Lung microvascular endothelial cell (primary cell): ENCODE measurements at regions not wholly inside any gene's neighbourhood (a gene's known extent, or its start where the extent isn't known, plus 50 kb on each side); places are given as distances from the start of the nearest gene placed in this dataset.
"Not testable (repeated sequence)": the region's sequence is repeated elsewhere in the genome, so short reads cannot be mapped to it uniquely, and the experiment has no call there.

ENCODE experiments used
- DNase-seq, 2 donors: peaks; one replicate each; pipeline versions ENCODE4 v3.0.0 to v3.0.0-alpha.2; 2010; ENCODE audit warnings: low read depth in 2 of 2

DNA sequence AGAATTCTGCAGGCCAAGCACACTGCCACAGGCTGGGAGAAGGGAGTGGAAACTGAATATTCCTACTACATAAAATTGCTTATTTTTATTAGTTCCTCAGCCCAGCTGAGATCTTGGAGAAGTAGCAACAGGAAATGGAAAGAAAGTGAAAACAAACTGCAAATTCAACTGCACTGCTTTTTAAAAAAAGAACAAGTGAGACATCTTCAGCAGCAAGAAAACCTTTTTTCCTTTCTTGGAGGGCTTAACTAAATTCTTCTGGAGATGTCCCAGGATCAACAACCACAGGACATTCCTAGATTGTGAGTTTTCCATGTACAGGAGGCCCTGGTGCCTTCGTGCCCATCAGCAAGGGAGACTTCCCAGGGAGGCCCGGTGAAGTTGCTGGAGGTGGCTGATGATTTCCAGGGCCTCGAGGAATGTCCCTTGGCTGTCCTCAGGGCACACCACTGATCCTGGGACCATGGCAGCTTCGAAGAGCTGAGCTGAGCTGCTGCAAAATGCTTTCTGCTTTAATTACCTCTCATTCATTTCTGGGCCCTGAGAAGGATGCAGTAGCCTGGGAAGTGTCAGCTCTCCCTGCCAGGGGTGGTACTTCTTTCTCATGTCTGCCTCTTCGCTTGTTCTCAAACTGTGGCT is 275.5 kb upstream of the FRG2C start:
- DNase-seq = not testable (repeated sequence)

DNA sequence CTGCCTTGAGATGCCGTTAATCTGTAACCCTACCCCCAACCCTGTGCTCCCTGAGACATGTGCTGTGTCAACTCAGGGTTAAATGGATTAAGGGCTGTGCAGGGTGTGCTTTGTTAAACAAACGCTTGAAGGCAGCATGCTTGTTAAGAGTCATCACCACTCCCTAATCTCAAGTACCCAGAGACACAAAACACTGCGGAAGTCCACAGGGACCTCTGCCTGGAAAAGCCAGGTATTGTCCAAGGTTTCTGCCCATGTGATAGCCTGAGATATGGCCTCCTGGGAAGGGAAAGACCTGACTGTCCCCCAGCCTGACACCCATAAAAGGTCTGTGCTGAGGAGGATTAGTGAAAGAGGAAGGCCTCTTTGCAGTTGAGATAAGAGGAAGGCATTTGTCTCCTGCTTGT is 270.8 kb upstream of the FRG2C start:
- DNase-seq = not testable (repeated sequence)

DNA sequence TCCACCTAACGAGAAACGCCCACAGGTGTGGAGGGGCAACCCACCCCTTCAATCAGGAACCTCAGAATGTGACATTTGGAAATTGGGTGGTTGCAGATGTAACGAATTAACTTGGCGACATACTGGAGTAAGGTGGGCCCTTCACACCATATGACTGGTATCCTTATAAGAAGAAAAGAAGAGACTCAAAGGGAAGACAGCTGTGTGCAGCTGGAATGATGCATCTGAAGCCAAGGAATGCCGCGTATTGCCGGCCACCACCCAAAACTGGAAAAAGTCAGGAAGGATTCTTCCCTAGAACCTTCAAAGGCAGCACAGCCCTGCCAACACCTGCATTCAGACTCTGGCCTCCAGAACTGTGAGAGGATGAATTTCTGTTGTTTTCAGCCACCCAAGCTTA is 270.0 kb upstream of the FRG2C start:
- not testable (repeated sequence) for DNase-seq

DNA sequence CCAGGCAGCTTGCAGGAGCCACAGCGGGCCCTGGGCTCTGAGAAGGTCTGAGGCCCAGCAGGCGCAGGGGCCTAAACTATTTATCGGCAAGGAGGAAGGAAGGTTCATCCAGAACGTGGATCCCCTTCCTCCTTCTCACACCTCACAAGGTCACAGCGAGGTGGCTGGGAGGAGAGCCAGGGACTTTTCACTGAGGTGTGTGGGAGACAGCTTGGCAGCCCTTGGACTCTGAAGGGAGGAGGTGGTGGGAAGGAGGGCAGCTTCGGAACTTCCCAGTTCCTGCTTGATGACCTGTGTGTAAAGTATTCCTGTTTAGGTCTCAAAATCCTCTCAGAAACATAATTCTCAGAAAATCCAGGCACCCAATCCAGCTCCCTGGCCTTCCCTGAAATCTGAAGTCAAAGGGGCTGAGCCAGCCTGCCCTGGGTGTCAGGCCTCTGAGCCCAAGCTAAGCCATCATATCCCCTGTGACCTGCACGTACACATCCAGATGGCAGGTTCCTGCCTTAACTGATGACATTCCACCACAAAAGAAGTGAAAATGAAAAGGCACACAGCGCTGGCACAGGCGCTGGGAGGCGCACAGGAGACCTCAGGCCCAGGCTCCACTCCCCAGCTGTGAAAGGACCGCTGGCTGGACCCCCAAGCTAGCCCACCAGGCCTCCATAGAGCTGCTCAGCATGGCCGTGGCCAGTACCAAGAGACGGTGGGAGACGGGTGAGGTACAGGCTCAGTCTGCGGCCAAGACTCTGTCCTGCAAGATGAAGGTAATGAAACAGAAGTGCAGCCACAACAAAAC is 269.4 kb upstream of the FRG2C start:
- DNase-seq = not testable (repeated sequence)

DNA sequence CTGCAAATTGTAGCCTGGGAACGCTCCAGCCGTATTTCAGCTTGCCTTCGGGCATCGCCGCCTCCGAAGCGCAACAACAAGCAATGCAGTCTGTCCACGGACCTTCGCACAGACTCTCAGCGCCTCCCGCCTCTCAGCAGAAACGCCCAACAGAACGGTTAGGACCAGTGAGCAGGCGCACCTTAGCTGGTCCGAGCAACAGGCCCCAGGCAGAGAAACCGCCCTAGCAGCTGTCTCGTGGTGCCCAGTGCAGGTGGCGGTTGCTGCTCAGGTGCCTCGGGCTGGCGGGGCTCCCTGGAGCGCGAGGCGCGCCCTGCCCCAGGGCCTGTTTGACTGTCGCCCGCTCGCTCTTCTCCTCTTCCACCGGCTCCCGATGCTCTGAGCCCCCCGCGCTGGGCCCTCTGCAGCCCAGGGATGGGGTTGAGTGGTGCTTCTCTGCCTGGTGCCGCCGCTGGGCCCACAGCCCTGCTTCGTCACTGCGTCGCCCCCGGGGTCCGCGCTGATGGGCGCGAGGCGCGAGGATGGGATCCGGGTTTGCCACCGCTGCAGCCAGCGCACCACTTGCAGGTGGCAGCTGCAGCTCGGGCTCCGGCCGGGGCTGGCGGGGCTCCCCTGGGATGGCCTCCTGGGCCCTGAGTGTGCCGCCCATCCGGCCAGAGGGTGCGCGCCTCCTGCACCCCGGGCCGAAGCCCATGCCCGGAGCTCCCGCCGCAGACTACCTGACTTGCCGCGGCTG is 268.4 kb upstream of the FRG2C start:
- no peak for DNase-seq

DNA sequence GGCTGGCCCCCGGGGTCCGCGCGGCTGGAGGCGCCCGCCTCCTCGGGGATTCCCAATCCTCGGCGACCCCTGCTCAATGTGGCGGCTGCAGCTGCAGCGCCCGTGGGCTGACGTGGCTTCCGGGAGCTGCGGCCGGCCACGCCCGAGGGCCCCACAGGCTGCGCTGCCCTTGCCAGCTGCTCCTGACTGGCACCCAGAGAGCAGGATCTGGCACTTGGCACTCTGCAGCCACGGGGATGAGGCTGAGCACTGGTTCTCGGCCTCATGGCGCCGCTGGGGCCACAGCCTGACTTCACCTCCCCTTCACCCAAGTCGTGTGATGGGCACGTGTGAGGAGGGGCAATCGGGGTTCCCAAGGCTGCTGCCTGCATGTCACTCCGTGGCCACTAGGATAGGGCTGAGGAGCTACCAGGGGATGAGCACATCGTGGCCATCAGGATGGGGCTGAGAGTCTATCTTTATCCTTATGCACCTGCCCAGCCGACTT is 267.8 kb upstream of the FRG2C start:
- DNase-seq = no peak

DNA sequence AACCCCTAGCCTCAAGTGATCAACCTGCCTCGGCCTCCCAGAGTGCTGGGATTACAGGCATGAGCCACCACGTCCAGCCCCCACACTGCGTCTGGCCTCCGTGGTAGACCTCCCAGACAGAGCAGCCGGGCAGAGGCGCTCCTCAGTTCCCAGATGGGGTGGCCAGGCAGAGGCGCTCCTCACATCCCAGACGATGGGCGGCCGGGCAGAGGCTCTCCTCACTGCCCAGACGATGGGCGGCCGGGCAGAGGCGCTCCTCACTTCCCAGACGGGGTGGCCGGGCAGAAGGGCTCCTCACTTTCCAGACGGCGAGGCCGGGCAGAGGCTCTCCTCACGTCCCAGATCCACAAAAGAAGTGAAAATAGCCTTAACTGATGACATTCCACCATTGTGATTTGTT is 266.6 kb upstream of the FRG2C start:
- not testable (repeated sequence) for DNase-seq

DNA sequence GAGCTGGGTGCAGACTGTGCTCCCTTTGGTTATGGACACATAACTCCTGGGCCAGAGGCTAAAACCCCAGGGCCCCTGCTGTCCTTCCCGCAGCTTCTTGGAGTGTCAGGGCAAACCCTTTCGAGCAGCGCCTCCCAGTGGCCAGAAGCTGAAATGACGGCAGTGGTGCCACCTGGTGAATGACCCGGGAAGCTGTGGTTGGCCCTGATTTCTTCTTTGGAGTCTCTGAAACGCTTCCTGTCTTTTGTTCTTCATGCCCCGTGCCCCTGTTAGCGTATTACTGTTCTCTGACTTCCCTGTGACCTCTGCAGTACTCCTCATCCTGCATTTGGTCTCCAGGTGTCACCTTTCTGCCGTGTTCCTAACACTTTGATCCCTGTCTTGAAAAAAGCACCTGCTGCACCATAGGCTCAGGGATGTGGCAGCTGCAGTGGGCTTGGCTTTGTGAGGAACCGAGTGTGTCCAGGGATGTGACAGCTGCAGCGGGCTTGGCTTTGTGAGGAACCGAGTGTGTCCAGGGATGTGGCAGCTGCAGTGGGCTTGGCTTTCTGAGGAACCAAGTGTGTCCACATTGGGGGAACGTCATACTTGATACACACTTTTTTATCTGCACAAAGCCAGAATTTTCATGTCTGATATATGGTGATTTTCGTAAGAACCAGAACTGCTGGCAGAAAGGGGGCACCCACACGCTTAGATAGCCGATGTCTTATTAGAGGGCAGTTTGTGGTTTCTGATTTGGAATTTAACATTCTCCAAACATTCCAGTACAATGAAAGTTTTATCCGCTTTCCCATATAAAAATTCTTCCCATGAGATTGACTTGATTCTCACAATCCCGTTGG is 241.8 kb upstream of the FRG2C start:
- peak; percentile 37 to 50 for DNase-seq

DNA sequence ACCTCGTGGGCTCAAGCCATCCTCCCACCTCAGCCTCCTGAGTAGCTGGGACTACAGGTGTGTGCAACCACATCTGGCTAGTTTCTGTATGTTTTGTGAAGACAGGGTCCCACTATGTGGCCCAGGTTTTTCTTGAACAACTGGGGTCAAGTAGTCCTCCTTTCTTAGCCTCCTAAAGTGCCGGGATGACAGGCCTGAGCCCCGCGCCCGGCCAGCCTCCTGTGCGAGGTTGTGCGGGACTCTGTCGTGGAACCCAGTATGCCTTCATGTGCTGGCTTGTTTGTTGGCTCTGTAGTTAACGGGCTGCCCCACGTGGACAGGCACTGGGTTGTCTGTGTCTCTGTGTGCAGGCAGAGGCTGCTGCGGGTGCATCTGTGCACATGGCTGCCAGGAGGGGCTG is 238.7 kb upstream of the FRG2C start:
- DNase-seq = not testable (repeated sequence)

DNA sequence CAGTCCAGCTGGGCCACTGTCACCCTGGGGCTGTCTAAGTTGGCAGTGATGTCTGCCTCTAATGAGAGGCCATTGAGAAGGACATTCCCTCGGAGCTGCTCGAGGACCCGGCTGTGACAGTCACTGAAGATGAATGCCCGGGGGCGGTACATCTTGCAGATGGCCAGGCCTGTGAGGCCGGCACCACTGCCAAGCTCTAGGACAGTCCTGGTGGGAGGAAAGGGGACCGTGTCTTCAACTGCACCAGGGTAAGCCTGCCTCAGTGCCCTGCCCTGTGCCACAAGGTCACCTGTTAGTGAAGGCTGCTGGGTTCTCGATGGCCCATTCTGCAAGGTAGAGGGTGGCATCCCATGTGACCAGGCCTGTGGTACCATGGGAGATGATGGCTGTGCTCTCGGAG is 236.6 kb upstream of the FRG2C start:
- DNase-seq = not testable (repeated sequence)

DNA sequence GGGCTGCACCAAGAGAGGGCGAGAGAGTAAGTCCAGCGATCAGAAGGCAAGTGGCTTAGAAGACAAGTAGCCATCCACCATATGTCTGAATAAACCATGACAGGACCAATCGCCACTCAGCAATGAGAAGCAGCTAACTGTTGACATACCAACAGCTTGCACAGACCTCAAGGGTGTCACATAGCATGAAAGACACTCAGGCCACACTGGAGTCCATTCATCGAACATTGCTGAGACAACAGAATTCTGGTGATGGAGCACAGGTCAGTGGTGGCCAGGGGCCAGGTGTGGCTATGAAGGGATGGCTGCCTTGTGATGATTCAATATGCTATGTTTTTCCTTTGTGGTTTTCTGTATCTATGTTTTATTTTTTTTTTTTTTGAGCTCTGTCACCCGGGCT is 236.2 kb upstream of the FRG2C start:
- not testable (repeated sequence) for DNase-seq

DNA sequence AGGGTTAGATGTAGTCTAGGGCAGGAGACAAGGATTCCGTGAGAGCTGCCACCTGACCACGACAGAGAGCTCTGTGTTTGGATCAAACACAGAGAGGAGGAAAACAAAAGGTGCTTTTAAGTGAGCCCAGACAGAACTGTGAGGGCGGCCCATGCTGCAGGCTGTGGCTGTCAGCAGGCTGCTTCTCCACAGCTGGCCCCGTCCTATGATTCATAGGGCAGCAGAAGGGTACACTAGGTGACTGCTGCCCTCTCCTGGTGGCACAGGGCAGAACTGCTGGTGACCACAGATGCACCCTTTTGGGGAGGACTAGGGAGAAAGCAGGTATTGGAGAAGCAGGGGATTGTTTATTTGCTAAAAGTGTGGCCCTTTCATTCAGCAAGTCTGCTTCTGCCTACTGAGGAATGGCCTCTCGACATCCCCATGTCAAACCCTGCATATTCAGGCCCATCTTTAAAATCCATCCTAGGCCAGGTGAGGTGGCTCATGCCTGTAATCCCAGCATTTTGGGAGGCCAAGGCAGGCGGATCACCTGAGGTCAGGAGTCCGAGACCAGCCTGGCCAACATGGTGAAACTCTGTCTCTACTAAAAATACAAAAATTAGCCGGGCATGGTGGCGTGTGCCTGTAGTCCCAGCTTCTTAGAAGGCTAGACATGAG is 234.4 kb upstream of the FRG2C start:
- DNase-seq = peak; percentile 84 to 86

DNA sequence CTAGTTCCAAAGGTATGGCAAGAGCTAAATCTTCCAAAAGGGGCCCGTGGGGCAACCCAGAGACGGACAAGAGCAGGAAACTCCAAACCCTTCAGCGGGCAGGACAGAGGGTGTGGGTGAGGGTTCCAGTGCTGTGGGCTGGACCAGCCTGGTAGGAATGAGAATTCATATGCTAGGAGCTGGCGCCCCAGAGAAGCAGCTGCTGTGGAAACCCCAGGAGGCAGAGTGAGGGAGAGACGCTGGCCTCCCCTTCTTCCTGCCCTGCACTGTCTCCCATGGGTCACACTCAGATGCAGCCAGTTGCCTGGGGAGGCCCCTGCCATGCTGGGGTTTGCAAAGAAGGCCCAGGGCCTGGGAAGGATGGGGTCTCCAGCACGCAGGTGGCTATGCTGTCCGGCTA is 233.7 kb upstream of the FRG2C start:
- not testable (repeated sequence) for DNase-seq

DNA sequence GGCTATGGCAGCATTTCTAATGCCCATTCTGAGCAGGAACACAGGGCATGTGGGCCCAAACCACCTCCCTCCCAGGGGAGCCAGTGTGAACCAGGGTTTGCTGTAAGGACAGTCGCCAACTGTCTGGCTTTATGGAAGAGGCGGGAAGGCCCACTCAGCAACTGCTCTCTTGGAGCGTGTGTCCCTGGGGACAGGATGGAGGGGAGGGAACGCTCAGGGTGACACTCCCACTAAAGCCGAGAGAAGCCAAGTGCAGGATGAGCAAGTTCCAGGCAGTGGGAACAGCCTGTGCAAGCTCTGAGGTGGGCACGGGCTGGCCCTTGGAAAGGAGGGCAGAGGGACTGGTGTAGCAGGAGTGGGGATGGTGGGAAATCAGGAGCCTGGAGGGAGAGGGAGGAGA is 233.0 kb upstream of the FRG2C start:
- DNase-seq = not testable (repeated sequence)

DNA sequence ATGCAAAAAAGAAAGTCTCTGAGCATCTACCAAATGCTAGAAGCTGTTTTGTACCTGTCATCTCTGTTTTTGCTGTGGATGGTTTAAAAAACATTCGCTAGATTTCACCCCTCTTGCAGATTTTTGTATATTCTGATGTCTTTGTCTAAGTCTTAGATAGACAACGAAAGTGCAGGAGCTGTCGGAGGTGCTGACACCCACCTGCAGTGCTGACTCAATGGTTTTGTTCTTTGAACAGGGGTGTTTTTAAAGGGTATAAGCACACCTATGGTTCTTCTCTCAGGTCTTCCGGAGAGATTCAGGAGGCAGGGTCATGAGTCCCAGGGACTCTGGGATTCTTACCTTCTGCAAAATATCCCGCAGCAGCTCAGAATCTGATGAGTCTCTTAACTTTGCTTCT is 231.7 kb upstream of the FRG2C start:
- not testable (repeated sequence) for DNase-seq

DNA sequence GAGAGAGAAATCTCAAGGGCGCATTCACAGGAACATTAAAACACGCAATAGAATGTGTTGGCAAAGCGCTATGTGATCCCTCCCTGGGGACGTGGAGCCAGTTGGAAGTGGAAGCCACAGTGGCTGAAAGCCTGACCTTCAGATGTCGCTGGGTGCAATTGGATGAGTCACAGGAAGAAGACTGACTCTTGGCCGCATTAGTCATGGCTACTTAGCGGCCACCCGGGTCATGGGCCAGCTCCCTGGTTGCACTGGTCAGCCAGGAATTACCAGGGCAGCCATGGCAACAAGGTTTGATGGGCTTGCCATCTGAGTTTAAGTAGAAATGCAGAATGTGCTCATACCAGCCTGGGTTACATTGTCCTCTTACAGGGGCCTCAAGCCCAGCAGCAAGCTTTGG is 231.2 kb upstream of the FRG2C start:
- DNase-seq = peak; percentile 68 to 96

DNA sequence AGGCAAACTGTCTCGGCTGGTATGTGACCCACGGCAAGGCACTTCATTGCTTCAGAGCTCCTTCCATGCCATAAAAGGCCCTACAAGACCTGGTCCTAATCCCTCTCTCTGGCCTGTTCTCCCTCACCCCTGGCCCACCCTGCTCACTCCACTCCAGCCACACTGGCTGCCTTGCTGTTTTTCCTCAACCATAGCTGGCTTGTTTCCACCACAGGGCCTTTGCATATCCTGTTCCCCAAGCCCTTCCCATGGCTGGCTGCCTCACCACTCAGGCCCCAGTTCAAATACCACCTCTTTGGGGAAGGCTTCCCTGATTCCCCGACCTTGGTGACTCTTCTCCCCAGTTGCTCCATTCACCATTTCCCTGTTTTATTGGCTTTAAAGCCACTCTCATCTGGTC is 230.8 kb upstream of the FRG2C start:
- DNase-seq = peak in 1 of 2 donors; percentile 5

DNA sequence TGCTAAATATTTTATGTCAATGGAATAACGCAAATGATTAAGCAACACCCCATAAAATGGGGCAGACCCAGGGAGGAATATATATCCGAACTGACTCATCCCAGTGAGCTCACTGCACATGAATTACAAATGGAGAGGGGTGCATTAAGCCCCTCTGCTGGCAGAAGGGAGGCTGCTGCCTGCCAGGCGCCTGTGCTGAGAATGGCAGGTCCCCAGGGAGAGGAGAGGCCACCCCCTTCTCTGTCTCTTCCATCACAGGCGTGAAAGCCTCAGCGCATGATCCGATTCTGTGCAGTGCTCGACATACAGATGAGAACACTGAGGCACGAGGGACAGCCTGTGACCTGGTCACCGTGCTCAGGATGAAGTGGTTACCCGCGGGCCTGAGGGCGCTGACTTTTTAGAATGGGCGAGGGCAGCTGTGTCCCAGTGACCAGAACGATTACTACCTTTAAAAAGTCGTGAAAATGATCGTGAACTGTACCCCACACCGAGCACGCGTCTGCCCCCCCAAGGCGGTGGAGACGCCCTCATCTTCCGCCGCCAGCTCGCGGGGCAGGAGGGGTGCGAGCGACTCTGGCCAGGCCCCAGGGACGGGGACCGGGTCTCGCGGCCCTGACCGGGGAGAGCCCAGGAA is 229.7 kb upstream of the FRG2C start:
- DNase-seq = peak; percentile 34 to 50

DNA sequence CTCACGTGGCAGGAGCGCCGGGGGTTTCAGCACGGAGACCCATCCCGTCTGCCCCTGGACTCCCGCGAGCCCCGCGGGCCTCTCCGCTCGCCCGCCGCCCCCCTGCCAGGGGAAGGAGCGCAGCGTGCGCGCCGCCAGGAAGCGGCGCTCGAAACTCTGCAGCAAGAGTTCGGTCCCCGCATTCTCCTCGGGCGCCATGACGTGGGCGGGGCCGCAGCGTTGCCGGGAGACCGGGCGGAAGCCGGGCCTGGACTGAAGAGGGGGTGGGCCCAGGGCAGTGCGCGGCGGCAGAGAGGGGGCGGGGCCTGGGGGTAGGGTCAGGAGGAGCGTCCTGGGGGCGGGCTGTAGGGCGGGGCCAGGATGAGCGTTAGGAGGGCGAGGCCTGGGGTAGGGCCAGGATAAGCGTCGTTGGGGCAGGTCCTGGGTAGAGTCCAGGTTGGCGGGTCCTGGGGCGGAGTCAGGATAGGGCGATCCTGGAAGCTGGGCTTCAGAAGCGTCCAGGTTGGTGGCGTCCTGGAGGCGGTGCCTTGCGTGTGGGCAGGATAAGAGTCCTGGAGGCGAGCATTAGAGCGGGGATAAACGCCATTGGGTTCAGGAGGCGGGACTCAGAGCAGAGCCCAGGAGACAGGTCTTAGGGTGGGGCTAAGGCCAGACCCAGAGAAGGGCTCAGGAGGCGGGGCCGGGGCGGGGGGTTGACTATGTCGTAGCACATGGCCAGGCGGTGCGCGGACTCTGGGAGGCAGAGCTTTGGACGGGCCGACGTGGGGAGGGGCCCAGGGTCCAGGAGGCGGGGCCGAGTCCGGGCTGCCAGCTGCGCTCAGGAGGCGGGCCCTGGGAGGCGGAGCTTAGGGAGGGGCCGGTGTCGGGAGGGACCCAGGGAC is 229.0 kb upstream of the FRG2C start:
- DNase-seq = peak; percentile 99
